Upper lobe of left lung (tissue), 6 donors: ENCODE measurements at regions not wholly inside any gene's neighbourhood (a gene's known extent, or its start where the extent isn't known, plus 50 kb on each side); places are given as distances from the start of the nearest gene placed in this dataset.

Experiments
- ATAC-seq, 2 donors: fragments of 200-7000 bp; cut with Tn5 transposase; one replicate each; pipeline ENCODE4 v1.9.1; 2022; ENCODE audit warnings: mild to moderate bottlenecking in 2 of 2, moderate library complexity in 2 of 2; ENCODE audit not compliant: low FRiP score in 2 of 2
- DNase-seq, 2 donors: peaks; one replicate each; pipeline ENCODE4 v3.0.0-alpha.2; 2019 to 2020
- H3K27ac ChIP-seq, 4 donors: fragments of 200-600 bp; sonication (generic); one replicate each; pipeline ENCODE4 v1.5.1; 2016 to 2019
- H3K27me3 ChIP-seq, 4 donors: fragments of 200-600 bp; sonication (generic); one replicate each; pipeline ENCODE4 v1.5.1; 2017 to 2019
- H3K36me3 ChIP-seq, 4 donors: fragments of 200-600 bp; sonication (generic); one replicate each; pipeline ENCODE4 v1.5.1; 2016 to 2019
- H3K4me1 ChIP-seq, 4 donors: fragments of 200-600 bp; sonication (generic); one replicate each; pipeline ENCODE4 v1.5.1; 2018 to 2019
- H3K4me3 ChIP-seq, 4 donors: fragments of 200-600 bp; sonication (generic); one replicate each; pipeline ENCODE4 v1.5.1; 2017 to 2019; ENCODE audit warnings: mild to moderate bottlenecking in 2 of 4, moderate library complexity in 1 of 4
- H3K9me3 ChIP-seq, 4 donors: fragments of 200-600 bp; sonication (generic); one replicate each; pipeline ENCODE4 v1.5.1; 2018 to 2019
- CTCF ChIP-seq, 6 experiments: fragments of 450-650 bp in 4 of 6; fragments of 200-600 bp in 2 of 6; sonication (generic) in 2 of 6; IDR thresholded peaks; one replicate each; pipeline ENCODE4 v1.5.1; 2016 to 2019; ENCODE audit warnings: antibody characterized with exemption in 6 of 6
- EP300 ChIP-seq, 4 donors: sonication (generic); formaldehyde crosslinking; IDR thresholded peaks; one replicate each; pipeline ENCODE4 v1.5.1; 2017; ENCODE audit warnings: antibody characterized with exemption in 4 of 4, control low read depth in 2 of 4
- POLR2A ChIP-seq, 4 donors: fragments of 450-650 bp; IDR thresholded peaks; one replicate each; pipeline ENCODE4 v1.5.1; 2016 to 2017; ENCODE audit warnings: antibody characterized with exemption in 4 of 4, mild to moderate bottlenecking in 2 of 4
- POLR2AphosphoS5 ChIP-seq, 2 donors: sonication (generic); formaldehyde crosslinking; IDR thresholded peaks; one replicate each; pipeline ENCODE4 v1.5.1; 2017; ENCODE audit warnings: antibody characterized with exemption in 2 of 2
- WGBS, 2 donors: methylation state at CpG; one replicate each; pipeline ENCODE4 v1.1.5; 2017 to 2018; 5-methylcytosine and 5-hydroxymethylcytosine counted together
- donor health status: DM: no; HTN: no; CAD: no; lungs with moderate emphysema.
- donor health status: DM: no; HTN: yes; CAD: no; lungs with severe emphysema.

- H3K27me3 ChIP-seq = no peaks in the 10 kb centered on the region
- WGBS, 2 donors = 93 to 95% methylated on average over 1 of the region's 1 CpG
- TF ChIP-seq POLR2A (IDR thresholded peaks at IDR 0.05) (no peak), CTCF (IDR thresholded peaks at IDR 0.05) (no peak), POLR2AphosphoS5 (IDR thresholded peaks at IDR 0.05) (no peak), EP300 (IDR thresholded peaks at IDR 0.05) (no peak)
- no peak for ATAC-seq
- H3K27ac ChIP-seq = no peak overlapping the region
- DNase-seq = no peak
- H3K9me3 ChIP-seq = no peaks in the 10 kb centered on the region
- no peaks in the 10 kb centered on the region for H3K36me3 ChIP-seq
- H3K4me1 ChIP-seq = no peaks in the 10 kb centered on the region
- no peak overlapping the region for H3K4me3 ChIP-seq
Observed at GRCh38 chr5:71905834-71906711, 187.0 kb downstream of the CARTPT start.

- Histone ChIP-seq H3K27me3 (no peaks in the 10 kb centered on the region), H3K27ac (no peak overlapping the region), H3K4me3 (no peak overlapping the region), H3K4me1 (no peaks in the 10 kb centered on the region), H3K36me3 (no peaks in the 10 kb centered on the region), H3K9me3 (no peaks in the 10 kb centered on the region)
- ATAC-seq (no peak), DNase-seq (no peak)
- no peak for TF ChIP-seq EP300 (IDR thresholded peaks at IDR 0.05)
- TF ChIP-seq POLR2A (IDR thresholded peaks at IDR 0.05) = no peak
- no peak for TF ChIP-seq CTCF (IDR thresholded peaks at IDR 0.05)
- TF ChIP-seq POLR2AphosphoS5 (IDR thresholded peaks at IDR 0.05) = no peak
- 71 to 72% methylated on average over 3 of the region's 3 CpGs for WGBS, 2 donors
Observed at GRCh38 chr5:71907001-71907588, 188.0 kb downstream of the CARTPT start.

DNA sequence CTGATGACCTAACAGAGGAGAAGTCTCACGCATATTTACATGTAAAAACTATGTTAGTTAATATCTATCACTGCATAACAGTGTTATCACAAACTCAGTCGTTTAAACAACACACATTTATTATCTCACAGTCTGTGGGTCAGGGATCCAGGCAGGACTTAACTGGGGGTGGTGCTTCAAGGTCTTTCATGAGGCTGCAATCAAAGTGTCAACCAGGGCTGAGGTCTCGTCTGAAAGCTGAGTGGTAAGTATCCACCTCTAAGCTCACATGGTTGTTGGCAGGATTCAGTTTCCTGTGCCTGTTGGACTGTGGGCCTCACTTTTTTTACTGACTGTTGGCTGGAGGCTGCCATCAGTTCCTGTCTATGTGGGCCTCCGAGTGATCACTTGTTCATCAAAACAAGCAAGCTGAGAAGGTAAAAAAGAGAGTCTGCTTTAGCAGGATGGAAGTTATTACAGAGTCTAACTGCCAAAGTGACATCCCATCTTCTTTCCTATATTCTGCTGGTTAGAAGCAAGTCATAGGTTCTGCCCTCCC lies 188.6 kb downstream of the CARTPT start:
- ATAC-seq = no peak
- H3K27ac ChIP-seq = no peak overlapping the region
- H3K9me3 ChIP-seq = no peaks in the 10 kb centered on the region
- 62 to 65% methylated on average over 3 to 4 of the region's 4 CpGs for WGBS, 2 donors
- DNase-seq = no peak
- TF ChIP-seq CTCF (IDR thresholded peaks at IDR 0.05) (no peak), POLR2A (IDR thresholded peaks at IDR 0.05) (no peak), EP300 (IDR thresholded peaks at IDR 0.05) (no peak), POLR2AphosphoS5 (IDR thresholded peaks at IDR 0.05) (no peak)
- H3K27me3 ChIP-seq = no peaks in the 10 kb centered on the region
- no peaks in the 10 kb centered on the region for H3K4me1 ChIP-seq
- H3K4me3 ChIP-seq = no peak overlapping the region
- no peaks in the 10 kb centered on the region for H3K36me3 ChIP-seq

GRCh38 chr5:71910741-71911140 lies 191.7 kb downstream of the CARTPT start:
- H3K4me1 ChIP-seq = no peaks in the 10 kb centered on the region
- H3K27me3 ChIP-seq = no peaks in the 10 kb centered on the region
- no peaks in the 10 kb centered on the region for H3K9me3 ChIP-seq
- 61 to 65% methylated on average over 3 of the region's 3 CpGs for WGBS, 2 donors
- TF ChIP-seq EP300 (IDR thresholded peaks at IDR 0.05) (no peak), POLR2A (IDR thresholded peaks at IDR 0.05) (no peak), CTCF (IDR thresholded peaks at IDR 0.05) (no peak)
- H3K27ac ChIP-seq = no peak overlapping the region
- DNase-seq (no peak), ATAC-seq (no peak)
- no peak overlapping the region for H3K4me3 ChIP-seq
- no peaks in the 10 kb centered on the region for H3K36me3 ChIP-seq
